ENCODE measurements at regions not wholly inside any gene's neighbourhood (a gene's known extent, or its start where the extent isn't known, plus 50 kb on each side); places are given as distances from the start of the nearest gene placed in this dataset.

DNA sequence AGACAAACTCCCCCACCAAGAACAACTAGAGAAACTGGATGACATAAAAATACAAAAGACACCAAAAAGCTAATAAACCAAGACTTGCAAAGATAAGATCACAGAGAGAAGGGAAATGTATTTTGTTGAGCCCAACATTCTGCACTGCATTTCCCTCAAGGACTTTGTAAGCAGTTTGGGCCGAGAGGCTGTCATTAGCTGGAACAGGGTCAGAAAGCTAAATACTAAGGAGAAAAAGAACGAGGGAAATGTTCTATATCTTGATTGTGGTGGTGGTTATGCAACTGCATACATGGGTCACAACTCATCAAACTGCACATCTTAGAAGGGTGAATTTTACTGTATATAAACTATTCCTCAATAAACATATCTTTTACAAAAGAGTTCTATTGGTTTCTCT, 315.0 kb downstream of the IPMK start:
- H3K27ac ChIP-seq: no peak overlapping the region
- DNase-seq (ENCODE audit: low spot score): no peak
- H3K4me3 ChIP-seq: no peak overlapping the region
- TF ChIP-seq, protein P1, sequence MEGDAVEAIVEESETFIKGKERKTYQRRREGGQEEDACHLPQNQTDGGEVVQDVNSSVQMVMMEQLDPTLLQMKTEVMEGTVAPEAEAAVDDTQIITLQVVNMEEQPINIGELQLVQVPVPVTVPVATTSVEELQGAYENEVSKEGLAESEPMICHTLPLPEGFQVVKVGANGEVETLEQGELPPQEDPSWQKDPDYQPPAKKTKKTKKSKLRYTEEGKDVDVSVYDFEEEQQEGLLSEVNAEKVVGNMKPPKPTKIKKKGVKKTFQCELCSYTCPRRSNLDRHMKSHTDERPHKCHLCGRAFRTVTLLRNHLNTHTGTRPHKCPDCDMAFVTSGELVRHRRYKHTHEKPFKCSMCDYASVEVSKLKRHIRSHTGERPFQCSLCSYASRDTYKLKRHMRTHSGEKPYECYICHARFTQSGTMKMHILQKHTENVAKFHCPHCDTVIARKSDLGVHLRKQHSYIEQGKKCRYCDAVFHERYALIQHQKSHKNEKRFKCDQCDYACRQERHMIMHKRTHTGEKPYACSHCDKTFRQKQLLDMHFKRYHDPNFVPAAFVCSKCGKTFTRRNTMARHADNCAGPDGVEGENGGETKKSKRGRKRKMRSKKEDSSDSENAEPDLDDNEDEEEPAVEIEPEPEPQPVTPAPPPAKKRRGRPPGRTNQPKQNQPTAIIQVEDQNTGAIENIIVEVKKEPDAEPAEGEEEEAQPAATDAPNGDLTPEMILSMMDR (IDR thresholded peaks at IDR 0.05): no peak

DNA sequence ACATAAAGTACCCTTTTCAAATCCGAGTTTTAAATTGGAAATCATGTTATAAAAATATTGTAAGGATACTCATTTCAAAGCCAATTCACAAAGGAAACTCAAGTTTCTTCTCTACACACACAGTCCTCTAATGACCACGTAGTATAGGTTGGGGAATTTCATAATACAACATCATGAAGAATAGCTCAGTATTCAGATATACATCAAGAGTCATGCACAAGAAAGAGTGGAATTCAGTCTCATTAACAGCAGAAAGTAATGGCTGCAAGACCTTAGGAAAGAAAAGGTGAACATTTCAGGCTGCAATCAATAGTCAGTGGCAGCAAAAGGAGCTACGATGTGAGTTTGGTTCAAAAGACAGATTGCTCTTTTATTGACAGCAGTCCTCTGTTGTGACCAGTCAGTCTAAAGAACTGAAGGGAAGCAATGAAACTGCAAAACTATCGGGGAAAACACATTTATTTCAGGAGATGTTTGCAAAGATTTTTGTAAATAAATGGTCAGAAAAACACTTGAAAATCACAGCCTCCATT, 317.2 kb downstream of the IPMK start:
- TF ChIP-seq, protein P1 (IDR thresholded peaks at IDR 0.05): no peak
- no peak for DNase-seq (ENCODE audit: low spot score)
- H3K27ac ChIP-seq: no peak overlapping the region
- no peak overlapping the region for H3K4me3 ChIP-seq

GRCh38 chr10:57948796-57949195, 318.9 kb downstream of the IPMK start:
- TF ChIP-seq, protein P1 (IDR thresholded peaks at IDR 0.05): no peak
- DNase-seq (ENCODE audit: low spot score): no peak
- Histone ChIP-seq H3K27ac (no peak overlapping the region), H3K4me3 (no peak overlapping the region)

- Histone ChIP-seq H3K4me3 (no peak overlapping the region), H3K27ac (no peak overlapping the region)
- TF ChIP-seq, protein P1 (IDR thresholded peaks at IDR 0.05): no peak
- no peak for DNase-seq (ENCODE audit: low spot score)
These were observed 320.9 kb downstream of the IPMK start for GRCh38 chr10:57946833-57947232.

DNA sequence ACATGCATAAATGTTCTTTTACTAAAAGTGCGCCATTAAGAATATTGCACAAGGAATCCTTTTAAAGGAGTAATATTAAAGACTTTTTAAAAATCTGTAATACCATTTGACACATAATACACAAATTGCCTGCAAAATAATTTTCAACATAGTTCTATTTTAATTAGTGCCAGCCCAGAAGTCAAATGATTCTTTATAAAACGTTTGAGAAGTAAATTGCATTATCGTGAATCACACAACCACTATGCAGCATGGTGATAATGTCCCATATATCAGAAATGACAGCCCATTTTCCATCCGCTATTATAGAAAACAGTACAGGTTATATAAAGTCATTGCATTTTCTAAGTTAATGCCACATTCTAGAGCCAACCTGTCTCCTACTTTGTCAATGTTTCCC, 324.0 kb downstream of the IPMK start:
- DNase-seq (ENCODE audit: low spot score): no peak
- Histone ChIP-seq H3K4me3 (no peak overlapping the region), H3K27ac (no peak overlapping the region)
- TF ChIP-seq, protein P1 (IDR thresholded peaks at IDR 0.05): no peak

DNA sequence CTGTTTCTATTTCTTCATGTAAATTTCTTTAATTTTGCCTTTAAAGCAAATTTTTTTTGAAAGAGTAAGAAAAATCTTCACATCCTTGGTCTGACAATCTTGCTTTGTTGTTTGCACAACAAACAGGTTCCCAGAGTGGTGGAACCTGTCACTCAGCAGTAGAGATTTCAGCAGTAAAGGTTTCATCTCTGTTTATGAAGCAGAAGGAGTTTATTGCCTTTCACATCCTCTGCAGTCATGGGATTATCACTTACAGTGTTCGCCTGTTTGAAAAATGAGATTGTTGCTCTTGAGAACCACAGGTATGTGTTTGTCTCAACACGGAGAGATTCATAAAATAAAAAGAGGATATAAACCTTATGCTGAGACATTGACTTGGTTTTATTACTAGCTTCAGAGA, 342.6 kb downstream of the IPMK start:
- DNase-seq (ENCODE audit: low spot score): no peak
- H3K27ac ChIP-seq: no peak overlapping the region
- TF ChIP-seq, protein P1 (IDR thresholded peaks at IDR 0.05): no peak
- no peak overlapping the region for H3K4me3 ChIP-seq

DNA sequence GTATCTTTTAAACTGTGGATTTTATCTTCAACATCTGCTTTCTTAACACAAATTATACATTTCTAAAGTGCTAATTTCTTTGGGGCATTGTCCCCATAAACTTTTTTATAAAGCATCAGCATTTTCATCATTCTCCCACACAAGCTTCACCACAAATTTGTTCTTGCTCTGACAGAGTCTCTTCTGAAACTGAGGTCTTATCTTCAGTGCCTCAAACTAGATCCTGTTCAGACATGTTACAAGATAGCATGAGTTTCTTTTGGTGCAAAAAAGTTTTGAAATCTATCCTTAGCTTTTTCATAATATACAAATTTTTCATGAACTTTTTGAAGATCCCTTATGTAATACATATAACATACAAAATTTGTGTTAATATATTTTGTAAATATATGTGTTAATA, 346.6 kb downstream of the IPMK start:
- TF ChIP-seq, protein P1 (IDR thresholded peaks at IDR 0.05): no peak
- no peak overlapping the region for H3K27ac ChIP-seq
- no peak for DNase-seq (ENCODE audit: low spot score)
- no peak overlapping the region for H3K4me3 ChIP-seq

All from coronary artery (tissue), 2 donors.